RWPE2 (cell line): ENCODE measurements at regions not wholly inside any gene's neighbourhood (a gene's known extent, or its start where the extent isn't known, plus 50 kb on each side); places are given as distances from the start of the nearest gene placed in this dataset.

ENCODE experiments used
- ATAC-seq: fragments of 200-7000 bp; cut with Tn5 transposase; 3 replicates; pipeline ENCODE4 v1.9.1; 2021; ENCODE audit warnings: low read depth
- DNase-seq: peaks from one replicate; pipeline ENCODE4 v3.0.0-alpha.2; 2020; ENCODE audit warnings: low spot score
- H3K27ac ChIP-seq: fragments of 450-650 bp; 2 replicates; pipeline ENCODE4 v1.5.1; 2017; ENCODE audit warnings: mild to moderate bottlenecking; ENCODE audit not compliant: poor library complexity, severe bottlenecking
- H3K27me3 ChIP-seq: fragments of 250-450 bp; sonication (Bioruptor Pico); 2 replicates; pipeline ENCODE4 v1.5.1; 2021; ENCODE audit warnings: mild to moderate bottlenecking, moderate library complexity; ENCODE audit not compliant: insufficient read depth, poor library complexity, severe bottlenecking
- H3K36me3 ChIP-seq: fragments of 250-450 bp; sonication (Bioruptor Pico); 2 replicates; pipeline ENCODE4 v1.5.1; 2020; ENCODE audit warnings: low read depth, mild to moderate bottlenecking, moderate library complexity
- H3K4me1 ChIP-seq: fragments of 250-450 bp; sonication (Bioruptor Pico); 2 replicates; pipeline ENCODE4 v1.5.1; 2021; ENCODE audit warnings: mild to moderate bottlenecking, moderate library complexity; ENCODE audit not compliant: insufficient read depth, poor library complexity, severe bottlenecking
- H3K4me3 ChIP-seq: fragments of 250-450 bp; sonication (Bioruptor Pico); 2 replicates; pipeline ENCODE4 v1.5.1; 2021; ENCODE audit warnings: mild to moderate bottlenecking, moderate library complexity; ENCODE audit not compliant: severe bottlenecking
- H3K9me3 ChIP-seq: fragments of 250-450 bp; sonication (Bioruptor Pico); 2 replicates; pipeline ENCODE4 v1.5.1; 2021; ENCODE audit warnings: mild to moderate bottlenecking, moderate library complexity; ENCODE audit not compliant: severe bottlenecking
- TF ChIP-seq, protein P1 (sequence below): fragments of 450-650 bp; IDR thresholded peaks from one replicate; pipeline ENCODE4 v1.5.1; 2017; ENCODE audit warnings: mild to moderate bottlenecking, moderate library complexity; ENCODE audit not compliant: poor library complexity, severe bottlenecking

DNA sequence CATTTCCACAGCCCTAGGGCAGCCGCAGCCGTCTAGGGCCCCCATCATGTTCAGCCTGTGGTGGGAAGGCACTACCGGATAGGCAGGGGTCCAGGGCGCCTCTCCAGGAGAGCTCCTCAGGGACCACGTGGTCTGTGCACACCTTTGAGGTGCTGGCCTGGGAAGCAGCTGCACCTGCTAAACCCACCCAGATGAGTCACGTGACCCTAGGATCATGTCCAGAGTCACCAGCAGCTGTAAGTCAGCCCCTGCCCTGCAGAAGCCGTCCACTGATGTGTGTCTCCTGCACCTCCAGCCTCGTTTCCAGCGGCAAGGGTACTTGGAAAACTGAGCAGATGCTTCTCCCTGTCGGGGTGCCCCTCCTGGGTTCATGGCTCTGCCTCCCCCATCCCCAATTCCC lies 682.6 kb upstream of the SALL3 start:
- Histone ChIP-seq H3K36me3 (no peaks in the 10 kb centered on the region), H3K4me1 (no peaks in the 10 kb centered on the region), H3K27ac (no peak overlapping the region), H3K27me3 (peaks cover 11% of the 10 kb centered on the region), H3K4me3 (no peak overlapping the region), H3K9me3 (no peaks in the 10 kb centered on the region)
- ATAC-seq = no peak
- no peak for DNase-seq
- TF ChIP-seq, protein P1, sequence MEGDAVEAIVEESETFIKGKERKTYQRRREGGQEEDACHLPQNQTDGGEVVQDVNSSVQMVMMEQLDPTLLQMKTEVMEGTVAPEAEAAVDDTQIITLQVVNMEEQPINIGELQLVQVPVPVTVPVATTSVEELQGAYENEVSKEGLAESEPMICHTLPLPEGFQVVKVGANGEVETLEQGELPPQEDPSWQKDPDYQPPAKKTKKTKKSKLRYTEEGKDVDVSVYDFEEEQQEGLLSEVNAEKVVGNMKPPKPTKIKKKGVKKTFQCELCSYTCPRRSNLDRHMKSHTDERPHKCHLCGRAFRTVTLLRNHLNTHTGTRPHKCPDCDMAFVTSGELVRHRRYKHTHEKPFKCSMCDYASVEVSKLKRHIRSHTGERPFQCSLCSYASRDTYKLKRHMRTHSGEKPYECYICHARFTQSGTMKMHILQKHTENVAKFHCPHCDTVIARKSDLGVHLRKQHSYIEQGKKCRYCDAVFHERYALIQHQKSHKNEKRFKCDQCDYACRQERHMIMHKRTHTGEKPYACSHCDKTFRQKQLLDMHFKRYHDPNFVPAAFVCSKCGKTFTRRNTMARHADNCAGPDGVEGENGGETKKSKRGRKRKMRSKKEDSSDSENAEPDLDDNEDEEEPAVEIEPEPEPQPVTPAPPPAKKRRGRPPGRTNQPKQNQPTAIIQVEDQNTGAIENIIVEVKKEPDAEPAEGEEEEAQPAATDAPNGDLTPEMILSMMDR = no peak

- H3K27ac ChIP-seq = no peak overlapping the region
- no peaks in the 10 kb centered on the region for H3K36me3 ChIP-seq
- ATAC-seq (no peak), DNase-seq (no peak)
- no peaks in the 10 kb centered on the region for H3K27me3 ChIP-seq
- TF ChIP-seq, protein P1 = no peak
- H3K4me1 ChIP-seq = no peaks in the 10 kb centered on the region
- no peak overlapping the region for H3K4me3 ChIP-seq
- H3K9me3 ChIP-seq = no peaks in the 10 kb centered on the region
Observed at GRCh38 chr18:78303519-78304191, 676.0 kb upstream of the SALL3 start.

DNA sequence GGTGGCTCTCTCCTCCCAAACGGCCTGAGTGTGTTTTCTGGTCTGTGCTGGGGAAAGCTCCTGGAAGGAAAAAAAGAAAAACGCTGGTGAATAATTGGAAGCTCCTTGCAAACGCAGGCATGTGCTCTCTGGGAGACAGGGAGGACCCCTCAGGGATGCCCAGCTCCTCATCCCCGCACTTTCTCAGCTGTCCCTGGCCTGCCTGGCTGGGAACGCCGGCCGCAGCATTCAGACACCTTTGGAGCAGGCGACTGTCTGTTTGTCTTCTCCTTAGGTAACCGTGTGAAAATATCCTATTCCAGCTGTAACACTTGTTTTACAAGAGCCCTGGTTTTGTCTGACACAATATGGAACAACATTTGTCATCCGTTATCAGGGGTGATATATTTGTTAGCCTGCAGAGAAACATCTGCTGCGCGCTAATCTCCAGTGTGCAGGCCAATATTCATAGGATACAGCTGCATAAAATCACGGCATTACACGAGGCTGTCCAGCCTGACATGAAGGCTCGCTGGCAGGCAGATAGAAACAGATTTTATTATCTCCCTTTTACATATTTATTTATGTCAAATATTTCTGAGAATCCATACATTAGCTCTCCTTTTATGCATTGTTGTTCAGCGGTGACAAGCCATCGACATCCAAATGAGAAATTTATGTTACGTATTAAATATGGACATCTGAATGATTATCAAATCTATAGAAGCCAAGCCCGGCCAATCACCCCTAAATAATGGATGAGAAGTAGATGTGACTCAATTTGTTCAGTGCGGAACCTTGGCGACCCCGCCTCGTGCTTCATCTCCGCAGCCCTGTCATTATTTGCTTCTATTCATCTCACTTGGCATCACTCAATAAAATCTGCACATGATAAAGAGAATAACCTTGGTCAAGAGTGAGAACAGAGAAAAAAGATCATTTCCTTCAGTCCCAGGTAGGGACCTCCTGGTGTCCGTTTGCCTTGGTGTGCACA lies 675.1 kb upstream of the SALL3 start:
- no peak for DNase-seq
- TF ChIP-seq, protein P1 = no peak
- Histone ChIP-seq H3K27ac (no peak overlapping the region), H3K9me3 (no peaks in the 10 kb centered on the region), H3K4me1 (no peaks in the 10 kb centered on the region), H3K27me3 (no peaks in the 10 kb centered on the region), H3K36me3 (no peaks in the 10 kb centered on the region), H3K4me3 (no peak overlapping the region)
- ATAC-seq = no peak

- Histone ChIP-seq H3K9me3 (no peaks in the 10 kb centered on the region), H3K4me1 (no peaks in the 10 kb centered on the region), H3K27ac (no peak overlapping the region), H3K36me3 (no peaks in the 10 kb centered on the region), H3K4me3 (no peak overlapping the region), H3K27me3 (no peaks in the 10 kb centered on the region)
- ATAC-seq (no peak), DNase-seq (no peak)
- TF ChIP-seq, protein P1 = no peak
Observed at GRCh38 chr18:78305789-78306188, 673.8 kb upstream of the SALL3 start.
